HG03354 (cell line): ENCODE measurements at regions not wholly inside any gene's neighbourhood (a gene's known extent, or its start where the extent isn't known, plus 50 kb on each side); places are given as distances from the start of the nearest gene placed in this dataset.
A peak's percentile ranks its signal among the peaks of the same experiment; 100 is the strongest.

Source experiments
- ATAC-seq: cut with Tn5 transposase; IDR thresholded peaks from one replicate; pipeline ENCODE4 v1.9.1; 2021; ENCODE audit warnings: mild to moderate bottlenecking; ENCODE audit not compliant: unreplicated experiment, poor library complexity, severe bottlenecking

DNA sequence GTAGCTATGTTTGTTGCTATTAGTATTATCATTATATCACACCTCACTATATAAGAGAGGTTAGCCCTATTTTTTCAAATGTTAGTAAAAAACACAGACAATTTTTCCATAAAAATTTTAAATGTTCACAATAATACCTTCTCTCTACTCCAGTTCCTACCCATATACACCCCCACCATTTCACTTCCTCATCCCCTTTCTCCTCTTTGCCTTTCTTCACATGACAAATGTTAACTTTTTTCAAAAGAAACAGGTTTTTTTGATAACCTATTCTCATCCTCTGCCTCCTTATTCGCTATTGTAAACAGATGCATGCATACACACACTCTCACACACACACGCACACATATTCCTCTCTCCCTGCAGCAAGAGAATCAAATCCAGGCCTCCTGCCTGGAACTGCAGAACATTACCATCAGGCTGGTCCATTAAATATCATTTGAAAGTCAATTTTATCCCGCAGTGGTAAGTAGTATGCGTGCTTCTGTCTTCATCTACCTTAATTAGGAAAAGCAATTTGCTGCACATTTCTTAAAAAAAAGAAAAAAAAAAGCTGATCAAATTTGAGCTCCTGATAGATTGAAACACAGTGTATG lies 55.5 kb downstream of the MID1IP1 start:
- no peak for ATAC-seq

- ATAC-seq: no peak
Measured at GRCh38 chrX:38857736-38858523, 56.7 kb downstream of the MID1IP1 start.

GRCh38 chrX:38859602-38860001 lies 58.3 kb downstream of the MID1IP1 start:
- ATAC-seq: no peak

DNA sequence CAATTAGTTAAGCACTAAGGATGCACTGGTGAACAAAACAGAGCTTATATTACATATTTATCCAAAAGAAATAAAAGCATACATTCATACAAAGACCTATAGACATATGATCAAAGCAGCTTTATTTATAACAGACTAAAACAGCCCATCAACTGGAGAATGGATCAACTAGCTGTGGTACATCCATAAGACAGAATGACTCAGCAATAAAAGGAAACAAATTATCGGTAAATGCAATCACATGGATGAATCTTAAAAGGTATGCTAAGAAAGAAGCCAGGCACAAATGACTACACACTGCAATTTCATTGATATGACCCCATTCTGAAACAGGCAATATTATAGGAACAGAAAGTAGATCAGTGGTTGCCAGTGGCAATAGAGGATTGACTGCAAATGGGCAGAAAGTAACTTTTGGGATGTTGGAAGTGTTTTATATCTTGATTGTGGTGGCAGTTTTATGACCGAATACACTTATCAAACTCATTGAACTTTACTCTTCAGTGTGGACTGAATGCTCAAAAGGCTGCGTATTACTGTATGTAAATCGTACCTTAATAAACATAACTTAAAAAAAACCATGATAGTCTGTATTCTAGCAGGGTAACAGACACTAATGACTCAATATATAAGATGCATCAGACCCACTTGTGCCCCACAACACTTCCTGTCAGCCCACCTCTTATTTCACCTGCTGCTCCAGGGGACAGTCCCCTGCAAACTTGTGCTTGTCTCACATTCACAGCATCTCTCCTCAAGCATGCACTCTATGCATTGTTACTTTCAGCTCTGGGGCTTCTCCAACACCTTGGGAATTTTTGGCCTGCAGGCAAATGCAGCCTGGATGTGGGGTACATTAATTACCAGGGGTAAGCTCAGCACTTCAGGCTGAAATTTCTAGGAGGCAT lies 59.1 kb downstream of the MID1IP1 start:
- peak; percentile 53 for ATAC-seq

DNA sequence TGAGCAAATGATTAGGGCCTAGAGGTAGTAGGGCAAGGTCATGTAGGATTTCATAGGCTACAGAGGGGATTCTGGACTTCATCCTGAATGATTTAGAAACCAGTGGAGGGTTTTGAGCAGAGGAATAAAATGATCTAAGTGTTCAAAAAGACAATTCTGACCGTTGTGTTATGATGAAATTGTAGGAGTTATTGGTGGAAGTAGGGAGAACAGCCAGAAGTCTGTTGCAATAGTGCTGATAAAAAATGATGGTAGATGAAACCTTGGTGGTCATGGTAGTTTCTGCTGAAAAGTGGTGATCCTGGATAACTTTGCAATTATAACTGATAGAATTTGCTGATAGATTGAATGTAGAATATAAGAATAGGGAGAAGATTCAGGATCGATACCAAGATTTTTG lies 60.2 kb downstream of the MID1IP1 start:
- ATAC-seq: no peak

- ATAC-seq: no peak
Measured at GRCh38 chrX:38862100-38862499, 60.8 kb downstream of the MID1IP1 start.

DNA sequence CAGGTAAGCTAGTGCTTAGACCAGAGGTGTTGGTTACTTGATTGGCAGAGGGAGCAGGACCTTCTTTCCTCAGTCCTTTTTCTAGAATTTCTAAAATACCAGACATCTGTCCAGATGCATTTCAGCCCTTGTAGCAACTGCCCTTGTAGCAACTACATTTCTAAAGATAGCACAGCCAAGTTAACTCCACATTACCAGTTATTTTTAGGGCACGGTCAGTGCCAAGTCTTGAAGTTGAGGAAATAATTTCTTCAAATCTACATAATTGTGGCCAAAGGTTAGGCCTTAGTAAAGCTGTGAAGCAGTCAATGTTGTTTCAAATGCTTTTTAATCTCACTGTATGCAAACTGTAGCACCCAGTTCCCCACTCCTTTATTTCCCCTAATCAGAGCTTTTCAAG lies 62.9 kb downstream of the MID1IP1 start:
- ATAC-seq: no peak

- ATAC-seq: no peak
Measured at GRCh38 chrX:38868321-38868720, 67.1 kb downstream of the MID1IP1 start.

- no peak for ATAC-seq
Measured at GRCh38 chrX:38868941-38869401, 67.7 kb downstream of the MID1IP1 start.

GRCh38 chrX:38870361-38870895 lies 69.2 kb downstream of the MID1IP1 start:
- ATAC-seq: no peak

GRCh38 chrX:38871129-38872029 lies 70.1 kb downstream of the MID1IP1 start:
- ATAC-seq: no peak

DNA sequence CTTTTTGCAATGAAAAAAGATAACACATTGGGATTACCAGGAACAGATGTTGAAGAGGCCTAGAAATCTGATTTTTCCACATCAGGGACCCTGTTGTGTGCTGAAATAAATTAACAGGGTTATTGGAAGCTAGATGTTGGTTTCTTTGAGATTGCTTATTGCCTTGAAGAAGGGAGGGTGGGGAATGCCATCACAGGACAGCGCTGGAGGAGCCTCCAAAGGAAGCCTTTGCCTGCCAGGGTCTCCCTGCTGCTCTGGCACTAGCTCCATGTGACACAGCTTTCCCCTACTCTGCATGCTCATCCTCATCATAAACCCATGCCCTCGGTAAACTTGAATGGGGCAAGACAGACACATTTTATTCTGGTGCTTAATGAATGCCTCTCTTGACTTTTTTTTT lies 76.1 kb downstream of the MID1IP1 start:
- ATAC-seq: no peak

- no peak for ATAC-seq
Measured at GRCh38 chrX:38878641-38879340, 77.5 kb downstream of the MID1IP1 start.

GRCh38 chrX:38879631-38880220 lies 78.5 kb downstream of the MID1IP1 start:
- ATAC-seq: peak; percentile 76

DNA sequence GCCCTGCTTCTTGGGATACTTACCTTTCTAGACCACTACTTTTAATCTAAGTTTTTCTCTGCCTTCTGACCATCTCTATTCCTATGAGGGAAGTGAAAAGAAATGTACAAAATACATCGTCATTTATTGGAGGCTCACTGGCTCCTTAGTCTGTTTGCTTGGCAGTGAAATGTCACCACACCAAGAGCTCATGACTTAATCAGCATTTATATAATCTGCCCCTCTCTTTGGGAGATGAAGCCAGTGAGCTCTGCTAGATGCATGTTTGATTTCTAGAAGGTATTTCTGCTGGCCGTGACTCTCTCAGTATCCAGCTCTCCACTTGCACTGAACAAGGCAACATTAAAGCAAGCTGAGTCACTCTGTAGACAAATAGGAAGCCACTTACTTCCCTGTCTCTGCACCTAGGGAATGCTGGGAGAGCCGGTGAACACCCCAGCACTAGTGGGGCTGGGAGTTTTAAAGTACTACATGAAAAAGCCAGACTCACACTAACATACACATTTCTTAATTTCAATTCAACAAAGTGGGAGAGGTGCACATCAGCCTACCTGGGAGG lies 79.1 kb downstream of the MID1IP1 start:
- ATAC-seq: no peak

DNA sequence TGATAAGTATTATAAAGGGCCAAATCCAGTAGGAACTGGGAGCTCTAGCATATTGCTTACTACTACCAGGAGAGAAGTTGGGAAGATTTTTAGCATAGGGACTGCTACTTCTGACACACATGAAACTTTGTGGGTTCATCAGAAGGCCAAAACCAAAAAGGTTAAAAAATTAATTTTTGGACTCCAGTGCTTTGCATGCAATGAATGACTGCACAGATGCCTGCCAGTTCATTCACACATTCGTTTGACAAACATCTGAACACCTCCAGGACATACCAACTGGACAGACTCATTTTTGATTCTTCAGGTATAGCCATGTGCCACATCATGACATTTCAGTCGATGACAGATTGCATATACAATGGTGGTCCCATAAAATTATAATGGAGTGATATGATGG lies 79.8 kb downstream of the MID1IP1 start:
- no peak for ATAC-seq

DNA sequence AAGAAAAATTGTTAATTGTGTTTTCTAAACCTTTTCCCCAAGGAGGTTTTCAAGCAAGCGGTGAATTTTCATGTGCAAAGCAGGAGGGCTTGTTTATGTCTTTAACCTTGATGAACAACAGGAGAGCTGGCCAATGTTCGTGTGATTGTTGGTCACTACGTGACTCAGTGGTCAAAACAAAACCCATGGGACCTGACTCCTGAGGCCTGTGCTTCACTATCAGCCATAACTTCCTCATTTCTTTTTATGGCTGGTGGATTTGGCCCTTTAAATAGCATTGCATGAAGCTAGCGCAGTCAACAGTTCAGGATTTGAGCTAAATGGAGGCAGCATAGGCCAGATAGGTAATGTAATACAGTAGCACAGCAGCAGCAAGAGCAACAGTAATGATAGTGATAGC lies 80.5 kb downstream of the MID1IP1 start:
- ATAC-seq: peak; percentile 27
